Testis (tissue), 2 donors: ENCODE measurements at regions not wholly inside any gene's neighbourhood (a gene's known extent, or its start where the extent isn't known, plus 50 kb on each side); places are given as distances from the start of the nearest gene placed in this dataset.

Source experiments
- CTCF ChIP-seq, 3 experiments: fragments of 450-650 bp in 2 of 3; fragments of 200-600 bp in 1 of 3; sonication (generic) in 1 of 3; IDR thresholded peaks; one replicate each; pipeline ENCODE4 v1.5.1; 2016 to 2019; ENCODE audit warnings: antibody characterized with exemption in 3 of 3, mild to moderate bottlenecking in 2 of 3, moderate library complexity in 1 of 3
- POLR2A ChIP-seq: fragments of 450-650 bp; IDR thresholded peaks from one replicate; pipeline ENCODE4 v1.6.1; 2017; ENCODE audit warnings: antibody characterized with exemption, mild to moderate bottlenecking, moderate library complexity

GRCh38 chr4:187663076-187663475, 332.5 kb upstream of the ZFP42 start:
- no peak for TF ChIP-seq CTCF (IDR thresholded peaks at IDR 0.05)
- TF ChIP-seq POLR2A = no peak
